Activated CD4-positive, alpha-beta T cell treated with anti-CD3 and anti-CD28 coated beads for 36 hours (primary cell): ENCODE measurements at regions not wholly inside any gene's neighbourhood (a gene's known extent, or its start where the extent isn't known, plus 50 kb on each side); places are given as distances from the start of the nearest gene placed in this dataset.

Experiments used
- ATAC-seq: fragments of 200-7000 bp; cut with Tn5 transposase; one replicate; pipeline ENCODE4 v1.10.0; 2021; ENCODE audit warnings: mild to moderate bottlenecking, moderate library complexity
- CTCF ChIA-PET: fragments of 350-600 bp; sonication (Branson Sonifier 250); formaldehyde crosslinking; loops from one replicate; lab custom pipeline; 2021; ENCODE audit warnings: antibody characterized with exemption; lab: Charles Lee
- POLR2A ChIA-PET: fragments of 350-600 bp; sonication (Branson Sonifier 250); formaldehyde crosslinking; loops from one replicate; lab custom pipeline; 2021; ENCODE audit warnings: antibody characterized with exemption, inconsistent platforms; lab: Charles Lee
- DNase-seq: peaks from one replicate; pipeline ENCODE4 v3.0.0-alpha.2; 2020
- H3K27ac Mint-ChIP-seq: one replicate; pipeline ENCODE4 v1.8.0; 2021; ENCODE audit warnings: mixed read lengths
- H3K27me3 Mint-ChIP-seq: one replicate; pipeline ENCODE4 v1.8.0; 2021; ENCODE audit warnings: mixed read lengths
- H3K36me3 Mint-ChIP-seq: one replicate; pipeline ENCODE4 v1.8.0; 2021; ENCODE audit warnings: low read depth, mixed read lengths
- H3K4me1 Mint-ChIP-seq: one replicate; pipeline ENCODE4 v1.8.0; 2021; ENCODE audit warnings: mixed read lengths
- H3K4me3 Mint-ChIP-seq: one replicate; pipeline ENCODE4 v1.8.0; 2021; ENCODE audit warnings: mild to moderate bottlenecking, moderate library complexity, mixed read lengths
- H3K9me3 Mint-ChIP-seq: one replicate; pipeline ENCODE4 v1.8.0; 2021; ENCODE audit warnings: low read depth, mixed read lengths
- intact Hi-C, 2 experiments: fragments of 100-400 bp; cut with DNase I in 1 of 2; cut with micrococcal nuclease in 1 of 2; formaldehyde crosslinking; loops; one replicate each; pipeline versions ENCODE4 v1.14.2 to v1.15.1; 2022 to 2024; cut with DNase I, micrococcal nuclease

DNA sequence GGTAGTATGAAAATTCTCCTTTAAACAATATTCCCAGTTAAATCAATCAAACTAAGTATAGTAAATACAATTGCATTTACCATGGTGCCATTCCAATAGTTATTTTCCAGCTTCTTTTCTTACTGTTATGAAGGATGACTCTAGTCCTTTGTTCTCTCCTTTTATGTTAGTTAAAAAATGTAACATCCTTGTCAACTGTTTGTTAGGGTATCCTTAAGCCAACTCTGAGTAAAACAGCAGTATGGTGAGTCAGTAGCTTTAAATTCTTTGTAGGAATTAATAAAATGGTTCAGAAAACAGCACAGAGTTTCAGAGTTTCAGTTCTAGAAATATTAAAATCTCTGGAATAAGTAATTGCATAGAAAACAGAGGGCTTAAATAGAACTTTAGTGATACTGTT lies 384.4 kb downstream of the MTRR start:
- no peak for ATAC-seq
- no peaks in the 10 kb centered on the region for H3K4me1 Mint-ChIP-seq
- DNase-seq, result no peak
- H3K27ac Mint-ChIP-seq, result no peak overlapping the region
- POLR2A ChIA-PET, result no interaction called here
- H3K4me3 Mint-ChIP-seq, result no peak overlapping the region
- no peaks in the 10 kb centered on the region for H3K27me3 Mint-ChIP-seq
- no peaks in the 10 kb centered on the region for H3K36me3 Mint-ChIP-seq
- H3K9me3 Mint-ChIP-seq, result no peaks in the 10 kb centered on the region
- intact Hi-C loops, result no loop called here
- CTCF ChIA-PET, result no interaction called here

DNA sequence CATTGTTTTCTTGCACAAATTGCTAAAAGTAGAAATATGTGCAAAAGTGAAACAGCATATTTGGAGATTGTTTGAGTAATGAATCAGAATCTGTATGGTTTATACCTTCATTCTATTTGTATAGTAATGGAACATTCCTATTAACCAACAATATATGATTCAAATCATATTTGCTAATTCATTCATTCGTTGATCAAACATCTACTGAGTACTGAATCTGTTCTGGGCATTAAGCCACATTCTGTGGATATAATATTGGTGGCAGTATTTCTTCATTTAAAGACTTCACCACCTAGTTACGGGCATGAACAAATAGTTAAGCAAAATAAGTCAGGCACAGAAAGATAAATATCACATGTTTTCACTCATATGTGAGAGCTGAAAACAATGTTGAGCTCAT lies 385.7 kb downstream of the MTRR start:
- intact Hi-C loops, result no loop called here
- H3K36me3 Mint-ChIP-seq, result no peaks in the 10 kb centered on the region
- ChIA-PET POLR2A (no interaction called here), CTCF (interaction anchor here (0.7 kb wide), 1 partner anchor 35 kb away, joined by 4 read pairs; no protein-coding TSS in a partner anchor)
- no peak overlapping the region for H3K4me3 Mint-ChIP-seq
- no peaks in the 10 kb centered on the region for H3K4me1 Mint-ChIP-seq
- no peak overlapping the region for H3K27ac Mint-ChIP-seq
- H3K27me3 Mint-ChIP-seq, result no peaks in the 10 kb centered on the region
- no peak for ATAC-seq
- H3K9me3 Mint-ChIP-seq, result no peaks in the 10 kb centered on the region
- no peak for DNase-seq

GRCh38 chr5:8258801-8259200 lies 389.9 kb downstream of the MTRR start:
- no peak for DNase-seq
- Mint-ChIP-seq H3K4me3 (no peak overlapping the region), H3K9me3 (peaks cover 2% of the 10 kb centered on the region), H3K27me3 (no peaks in the 10 kb centered on the region), H3K27ac (no peak overlapping the region), H3K36me3 (no peaks in the 10 kb centered on the region), H3K4me1 (no peaks in the 10 kb centered on the region)
- ChIA-PET POLR2A (no interaction called here), CTCF (no interaction called here)
- intact Hi-C loops, result no loop called here
- no peak for ATAC-seq

- Mint-ChIP-seq H3K9me3 (peaks cover 7% of the 10 kb centered on the region), H3K36me3 (no peaks in the 10 kb centered on the region), H3K27ac (no peak overlapping the region), H3K27me3 (no peaks in the 10 kb centered on the region), H3K4me3 (no peak overlapping the region), H3K4me1 (no peaks in the 10 kb centered on the region)
- no peak for DNase-seq
- POLR2A ChIA-PET, result no interaction called here
- ATAC-seq, result no peak
- intact Hi-C loops, result no loop called here
- CTCF ChIA-PET, result no interaction called here
Observed at GRCh38 chr5:8270246-8270645, 401.3 kb downstream of the MTRR start.

GRCh38 chr5:8280711-8281363 lies 411.9 kb downstream of the MTRR start:
- CTCF ChIA-PET, result no interaction called here
- DNase-seq (no peak), ATAC-seq (no peak)
- Mint-ChIP-seq H3K4me1 (no peaks in the 10 kb centered on the region), H3K9me3 (peaks cover 2% of the 10 kb centered on the region), H3K4me3 (no peak overlapping the region), H3K27me3 (no peaks in the 10 kb centered on the region), H3K27ac (no peak overlapping the region), H3K36me3 (no peaks in the 10 kb centered on the region)
- POLR2A ChIA-PET, result no interaction called here
- intact Hi-C loops, result no loop called here

GRCh38 chr5:8288334-8288733 lies 419.4 kb downstream of the MTRR start:
- POLR2A ChIA-PET, result no interaction called here
- ATAC-seq (no peak), DNase-seq (no peak)
- H3K27me3 Mint-ChIP-seq, result no peaks in the 10 kb centered on the region
- H3K36me3 Mint-ChIP-seq, result no peaks in the 10 kb centered on the region
- H3K27ac Mint-ChIP-seq, result no peak overlapping the region
- H3K4me3 Mint-ChIP-seq, result no peak overlapping the region
- no peaks in the 10 kb centered on the region for H3K4me1 Mint-ChIP-seq
- intact Hi-C loops, result no loop called here
- CTCF ChIA-PET, result interaction anchor here (1.0 kb wide), 1 partner anchor 15 kb away, joined by 3 read pairs; no protein-coding TSS in a partner anchor
- H3K9me3 Mint-ChIP-seq, result no peaks in the 10 kb centered on the region

DNA sequence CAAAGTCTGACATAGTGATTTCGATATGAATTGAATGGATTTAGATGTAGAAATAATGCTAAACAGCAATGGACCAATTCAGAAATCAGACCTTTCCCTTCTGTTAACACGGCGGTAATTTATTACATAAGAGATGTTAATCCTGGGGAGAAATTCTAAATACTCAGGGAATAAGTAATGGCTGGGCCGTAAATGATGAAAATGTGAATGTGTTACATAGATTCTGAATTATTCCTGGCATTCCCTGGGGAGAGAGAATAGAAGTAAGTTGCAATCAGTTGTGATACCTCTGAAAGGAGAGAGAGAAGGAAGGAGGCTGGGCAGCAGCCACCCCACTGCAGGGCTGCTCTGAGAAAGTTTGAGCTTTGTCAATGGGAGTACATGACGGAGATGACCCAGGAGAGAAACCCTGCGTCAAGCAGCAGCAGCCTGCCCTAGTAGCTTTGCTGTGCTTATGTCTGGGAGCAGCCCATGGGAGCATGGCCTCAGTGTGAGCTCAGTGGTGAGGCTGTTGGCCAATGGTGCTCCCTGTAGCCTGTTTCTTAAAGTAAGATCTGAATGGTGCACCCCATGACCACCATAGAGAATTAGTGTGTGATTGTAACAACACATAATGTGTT lies 420.1 kb downstream of the MTRR start:
- ATAC-seq (no peak), DNase-seq (no peak)
- Mint-ChIP-seq H3K4me3 (no peak overlapping the region), H3K27me3 (no peaks in the 10 kb centered on the region), H3K9me3 (no peaks in the 10 kb centered on the region), H3K36me3 (no peaks in the 10 kb centered on the region), H3K4me1 (no peaks in the 10 kb centered on the region), H3K27ac (no peak overlapping the region)
- intact Hi-C loops, result no loop called here
- ChIA-PET POLR2A (no interaction called here), CTCF (no interaction called here)

- intact Hi-C loops, result no loop called here
- no peaks in the 10 kb centered on the region for H3K27me3 Mint-ChIP-seq
- no peak for DNase-seq
- no peak for ATAC-seq
- H3K36me3 Mint-ChIP-seq, result no peaks in the 10 kb centered on the region
- ChIA-PET CTCF (interaction anchor here (0.6 kb wide), 1 partner anchor 35 kb away, joined by 4 read pairs; no protein-coding TSS in a partner anchor), POLR2A (no interaction called here)
- no peak overlapping the region for H3K27ac Mint-ChIP-seq
- no peak overlapping the region for H3K4me3 Mint-ChIP-seq
- no peaks in the 10 kb centered on the region for H3K9me3 Mint-ChIP-seq
- H3K4me1 Mint-ChIP-seq, result no peaks in the 10 kb centered on the region
Observed at GRCh38 chr5:8289779-8290178, 420.8 kb downstream of the MTRR start.

DNA sequence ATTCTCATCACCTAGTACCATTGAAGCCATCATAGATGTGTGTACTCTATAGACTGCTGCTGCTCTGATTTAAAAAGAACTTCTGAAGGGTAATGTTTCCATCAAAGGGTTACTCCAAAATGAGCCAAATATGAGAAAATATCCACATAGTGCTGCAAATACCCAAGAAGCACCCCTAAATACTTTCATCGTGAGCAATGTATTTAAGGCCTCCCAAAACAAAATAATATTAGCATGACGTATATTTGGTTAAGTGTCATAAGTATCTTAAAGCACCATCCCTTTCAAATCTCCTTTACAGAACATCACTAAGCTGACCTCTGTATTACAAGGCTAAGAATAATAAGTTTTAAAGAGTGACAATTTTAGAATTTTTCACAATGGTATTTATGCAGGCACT lies 421.8 kb downstream of the MTRR start:
- Mint-ChIP-seq H3K9me3 (no peaks in the 10 kb centered on the region), H3K27ac (no peak overlapping the region), H3K36me3 (no peaks in the 10 kb centered on the region), H3K4me3 (no peak overlapping the region), H3K27me3 (no peaks in the 10 kb centered on the region), H3K4me1 (no peaks in the 10 kb centered on the region)
- CTCF ChIA-PET, result no interaction called here
- POLR2A ChIA-PET, result no interaction called here
- ATAC-seq (no peak), DNase-seq (no peak)
- intact Hi-C loops, result no loop called here

GRCh38 chr5:8291641-8292040 lies 422.7 kb downstream of the MTRR start:
- no peaks in the 10 kb centered on the region for H3K4me1 Mint-ChIP-seq
- POLR2A ChIA-PET, result no interaction called here

DNA sequence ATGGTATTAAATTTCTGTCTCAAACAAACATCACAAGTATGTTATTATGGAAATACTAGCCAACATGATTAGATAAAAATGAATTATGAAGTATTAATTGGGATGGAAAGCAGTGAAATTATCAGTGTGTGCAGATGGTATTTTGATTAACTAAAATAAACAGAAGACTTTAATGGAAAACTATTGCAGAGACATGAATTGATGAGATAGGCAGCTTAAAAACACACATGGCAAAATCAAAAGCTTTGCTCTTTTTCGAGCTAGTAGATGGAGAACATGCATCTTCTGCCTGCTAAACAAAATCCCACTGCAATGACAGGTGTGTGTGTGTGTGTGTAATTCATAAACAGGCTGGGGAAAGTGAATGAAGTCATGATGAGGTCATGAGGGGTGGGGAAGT lies 426.2 kb downstream of the MTRR start:
- no peak overlapping the region for H3K27ac Mint-ChIP-seq
- no peak for ATAC-seq
- no peaks in the 10 kb centered on the region for H3K9me3 Mint-ChIP-seq
- H3K27me3 Mint-ChIP-seq, result no peaks in the 10 kb centered on the region
- intact Hi-C loops, result no loop called here
- no peak for DNase-seq
- POLR2A ChIA-PET, result interaction anchor here (0.5 kb wide), 1 partner anchor 10 kb away, joined by 3 read pairs; no protein-coding TSS in a partner anchor
- H3K36me3 Mint-ChIP-seq, result no peaks in the 10 kb centered on the region
- no peak overlapping the region for H3K4me3 Mint-ChIP-seq
- H3K4me1 Mint-ChIP-seq, result no peaks in the 10 kb centered on the region
- CTCF ChIA-PET, result no interaction called here

More at GRCh38 chr5:8291641-8292040, 422.7 kb downstream of the MTRR start:
- DNase-seq (no peak), ATAC-seq (no peak)
- H3K27ac Mint-ChIP-seq, result no peak overlapping the region
- no peaks in the 10 kb centered on the region for H3K27me3 Mint-ChIP-seq
- no peak overlapping the region for H3K4me3 Mint-ChIP-seq
- no peaks in the 10 kb centered on the region for H3K9me3 Mint-ChIP-seq
- intact Hi-C loops, result no loop called here
- CTCF ChIA-PET, result no interaction called here
- no peaks in the 10 kb centered on the region for H3K36me3 Mint-ChIP-seq

DNA sequence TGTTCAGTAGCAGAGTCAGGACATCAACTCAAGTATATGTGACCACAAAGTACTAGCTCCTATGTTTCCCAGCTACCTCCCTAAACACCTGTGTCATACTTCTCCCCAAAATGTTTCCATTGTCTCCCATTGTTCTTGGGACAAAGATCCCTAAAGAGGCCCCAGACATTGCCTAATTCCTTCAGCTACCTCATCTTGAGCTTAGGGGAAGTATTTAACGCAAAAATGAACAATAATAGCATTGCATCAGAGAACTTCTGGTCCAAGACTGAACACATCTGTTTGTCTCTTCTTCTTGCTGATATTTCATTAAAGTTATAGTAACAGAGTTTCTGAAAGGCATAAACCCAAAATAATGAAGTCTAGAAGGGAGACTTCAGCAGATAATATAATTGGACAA lies 430.8 kb downstream of the MTRR start:
- Mint-ChIP-seq H3K36me3 (no peaks in the 10 kb centered on the region), H3K4me3 (no peak overlapping the region), H3K27me3 (no peaks in the 10 kb centered on the region), H3K27ac (no peak overlapping the region), H3K4me1 (no peaks in the 10 kb centered on the region), H3K9me3 (peaks cover 2% of the 10 kb centered on the region)
- CTCF ChIA-PET, result no interaction called here
- DNase-seq (no peak), ATAC-seq (no peak)
- POLR2A ChIA-PET, result no interaction called here
- intact Hi-C loops, result no loop called here
